DMS153 treated with DMSO at 0.1 percent for 48 hours (cell line): ENCODE measurements at regions not wholly inside any gene's neighbourhood (a gene's known extent, or its start where the extent isn't known, plus 50 kb on each side); places are given as distances from the start of the nearest gene placed in this dataset.

Experiments
- DNase-seq: peaks from one replicate; lab custom pipeline; 2025; ENCODE audit not compliant: unreplicated experiment; lab: John Stamatoyannopoulos, UW

DNA sequence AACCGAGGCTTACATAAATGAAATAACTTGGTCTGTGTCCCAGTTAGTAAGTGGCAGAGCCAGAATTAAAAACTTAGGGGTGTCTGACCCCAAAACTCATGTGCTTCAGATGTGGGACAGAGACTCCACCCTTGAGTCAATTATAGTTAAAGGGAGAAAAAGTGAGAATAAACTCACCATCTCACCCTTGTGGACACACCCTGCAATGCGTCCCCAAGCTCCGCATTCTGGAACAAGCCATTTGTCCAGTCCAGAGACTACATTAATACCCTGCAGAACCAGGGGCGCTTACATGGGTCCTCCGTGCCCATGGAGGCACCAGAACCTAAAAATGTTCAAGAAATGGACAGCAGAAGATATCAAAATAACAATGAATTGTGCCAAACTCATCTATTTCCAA lies 207.0 kb upstream of the ZNF507 start:
- DNase-seq, result no peak

DNA sequence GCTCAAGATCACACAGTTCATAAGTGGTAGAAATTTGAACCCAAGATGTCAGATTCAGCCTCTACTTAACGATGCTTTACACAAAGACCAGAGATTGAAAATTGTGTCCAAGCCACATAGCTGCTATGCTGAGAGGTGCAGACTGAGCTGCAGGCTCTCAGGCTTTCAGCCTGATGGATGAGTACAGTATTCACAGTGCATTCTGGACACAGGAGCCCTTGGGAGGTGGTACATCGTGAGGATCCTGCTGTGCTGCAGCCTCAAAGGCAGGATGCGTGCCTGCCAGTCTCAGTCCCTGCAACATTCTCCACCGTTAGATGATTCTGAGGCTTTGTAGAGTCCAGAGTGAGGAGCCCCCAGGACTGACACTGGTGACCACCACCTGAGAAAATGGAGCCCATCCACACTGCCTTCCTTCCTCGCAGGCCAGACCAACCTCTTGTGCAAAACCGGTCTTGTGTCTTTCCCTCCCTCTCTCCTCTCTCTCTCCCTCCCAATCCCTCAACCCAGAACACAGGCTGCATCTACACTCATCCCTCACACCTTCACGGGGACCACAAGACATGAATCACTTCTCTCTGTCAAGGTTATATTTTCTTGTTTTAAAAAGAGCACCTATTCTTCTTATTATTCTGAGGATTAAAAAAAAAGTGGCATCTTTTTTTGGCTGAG lies 203.4 kb upstream of the ZNF507 start:
- DNase-seq, result no peak

DNA sequence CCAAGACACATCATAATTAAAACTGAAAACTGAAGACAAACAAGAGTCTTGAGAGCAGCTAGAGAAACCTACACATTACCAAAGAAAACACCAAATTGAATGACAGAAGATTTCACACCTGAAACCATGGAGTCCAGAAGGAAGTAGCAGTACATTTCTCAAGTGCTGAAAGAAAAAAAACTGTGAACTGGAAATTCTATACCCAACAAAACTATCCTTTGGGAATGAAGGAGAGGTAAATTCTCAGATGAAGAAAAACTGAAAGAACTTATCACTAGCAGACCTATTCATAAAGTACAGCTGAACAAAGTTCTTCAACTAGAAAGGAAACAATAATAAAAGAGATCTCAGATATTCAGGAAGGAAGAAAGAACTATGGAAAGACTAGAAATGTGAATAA lies 198.7 kb upstream of the ZNF507 start:
- no peak for DNase-seq

DNA sequence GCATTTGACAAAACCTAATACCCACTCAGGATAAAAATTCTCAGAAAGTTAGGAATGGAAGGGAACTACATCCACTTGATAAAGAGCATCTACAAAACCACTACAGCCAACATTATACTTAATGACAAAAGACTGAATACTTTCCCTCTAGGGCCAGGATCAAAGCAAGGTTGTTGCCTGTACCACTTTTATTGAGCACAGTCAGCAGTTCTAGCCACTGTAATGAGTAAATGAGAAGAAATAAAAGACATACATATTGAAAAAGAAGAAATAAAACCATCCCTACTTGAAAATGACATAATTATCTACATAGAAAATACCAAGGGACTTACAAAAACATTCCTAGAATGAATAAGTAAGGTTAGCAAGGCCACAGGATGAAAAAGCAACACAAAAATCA lies 194.8 kb upstream of the ZNF507 start:
- no peak for DNase-seq

DNA sequence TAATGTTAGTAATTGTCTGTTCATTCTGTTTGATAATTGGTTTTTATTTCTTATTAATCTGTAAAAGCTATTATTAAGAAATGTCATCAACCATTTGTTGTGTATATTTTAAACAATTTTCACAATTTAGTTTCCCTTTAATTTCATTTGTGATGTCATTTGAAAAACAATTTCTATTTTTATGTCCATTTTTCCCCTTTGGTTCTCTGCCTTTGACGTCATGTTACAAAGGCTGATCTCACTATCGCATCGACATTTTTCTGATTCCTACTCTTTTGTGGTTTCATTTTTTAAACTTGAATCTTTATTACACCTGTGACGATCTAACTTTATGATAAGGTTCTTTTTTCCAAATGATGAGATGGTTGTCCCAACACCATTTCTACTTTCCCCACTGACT lies 191.0 kb upstream of the ZNF507 start:
- no peak for DNase-seq

DNA sequence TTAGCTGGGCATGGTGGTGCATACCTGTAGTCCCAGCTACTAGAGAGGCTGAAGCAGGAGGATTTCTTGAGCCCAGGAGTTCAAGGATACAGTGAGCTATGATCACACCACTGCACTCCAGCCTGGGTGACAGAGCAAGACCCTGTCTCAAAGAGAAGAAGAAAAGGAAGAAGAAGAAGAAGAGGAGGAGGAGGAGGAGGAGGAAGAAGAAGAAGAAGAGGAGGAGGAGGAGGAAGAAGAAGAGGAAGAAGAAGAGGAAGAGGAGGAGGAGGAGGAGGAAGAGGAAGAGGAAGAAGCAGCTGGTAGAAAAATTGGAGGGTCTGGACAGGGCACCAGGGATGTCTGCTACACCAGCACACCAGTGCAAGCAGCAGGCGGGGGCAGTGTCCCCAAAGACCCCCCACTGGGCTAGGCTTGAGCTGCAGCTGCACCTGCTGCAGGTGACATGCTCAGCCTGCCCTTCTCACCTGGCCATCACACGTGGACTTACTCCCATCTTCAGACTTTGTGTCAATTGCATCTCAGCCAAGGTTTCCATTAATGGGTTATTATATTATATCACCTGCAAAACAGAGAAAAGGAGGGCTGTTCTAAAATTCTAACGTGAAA lies 180.9 kb upstream of the ZNF507 start:
- DNase-seq, result no peak

DNA sequence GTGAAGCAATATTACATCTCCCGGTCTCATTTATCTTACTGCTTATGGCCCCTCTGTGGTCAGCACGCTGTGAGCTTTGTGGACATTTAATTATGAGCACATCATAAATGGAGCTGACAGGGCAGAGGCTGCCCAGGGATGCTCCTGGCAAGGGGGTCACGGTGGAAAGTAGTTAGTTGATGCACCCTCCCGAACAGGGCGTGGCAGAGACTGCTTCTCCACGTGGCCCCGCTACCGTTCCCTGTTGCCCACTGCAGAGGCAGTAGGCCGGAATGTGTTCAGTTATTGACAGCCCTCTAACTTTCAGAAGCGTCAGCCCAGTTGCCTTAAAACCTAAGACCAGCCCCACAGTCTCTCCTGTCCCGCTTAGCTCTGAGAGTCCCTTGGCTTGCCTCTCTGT lies 180.3 kb upstream of the ZNF507 start:
- DNase-seq, result no peak

DNA sequence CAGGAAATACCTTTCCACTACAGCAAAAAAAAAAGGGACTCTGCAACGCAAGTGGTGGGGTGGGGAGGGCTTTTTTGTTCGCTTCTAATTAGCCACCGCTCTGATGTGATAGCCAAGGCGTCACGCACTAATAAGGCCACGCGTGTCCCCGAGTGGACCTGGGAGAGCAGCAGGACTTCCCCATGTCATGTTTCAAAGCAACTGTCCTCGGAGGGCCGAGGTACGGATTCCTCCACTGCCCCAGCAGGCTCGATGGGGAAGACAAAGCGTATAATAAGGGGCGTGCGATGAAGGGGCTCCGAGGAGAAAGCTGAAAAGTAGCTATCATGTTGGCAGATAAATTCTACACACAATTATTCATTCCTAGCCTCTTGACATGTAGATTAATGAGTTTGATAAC lies 179.7 kb upstream of the ZNF507 start:
- no peak for DNase-seq

DNA sequence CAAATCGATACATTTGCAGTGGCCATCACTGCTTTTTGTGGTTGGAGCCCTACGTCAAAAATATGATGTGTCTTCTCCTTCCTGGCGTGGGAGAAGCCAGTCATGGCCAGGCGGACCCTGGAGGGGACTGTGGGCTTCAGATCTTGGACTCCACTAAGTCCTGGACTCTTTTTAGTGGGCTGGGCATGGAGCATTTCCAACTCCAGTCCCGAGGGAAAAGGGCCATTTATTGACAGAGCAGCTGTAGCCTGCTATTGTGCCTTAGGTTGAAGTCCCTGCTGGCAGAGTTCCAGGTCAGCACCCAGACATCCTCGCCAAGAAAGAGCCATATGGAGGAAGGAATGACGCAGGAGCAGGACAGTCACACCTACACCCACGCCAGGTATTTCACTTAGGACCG lies 179.2 kb upstream of the ZNF507 start:
- peak; percentile 7 for DNase-seq

DNA sequence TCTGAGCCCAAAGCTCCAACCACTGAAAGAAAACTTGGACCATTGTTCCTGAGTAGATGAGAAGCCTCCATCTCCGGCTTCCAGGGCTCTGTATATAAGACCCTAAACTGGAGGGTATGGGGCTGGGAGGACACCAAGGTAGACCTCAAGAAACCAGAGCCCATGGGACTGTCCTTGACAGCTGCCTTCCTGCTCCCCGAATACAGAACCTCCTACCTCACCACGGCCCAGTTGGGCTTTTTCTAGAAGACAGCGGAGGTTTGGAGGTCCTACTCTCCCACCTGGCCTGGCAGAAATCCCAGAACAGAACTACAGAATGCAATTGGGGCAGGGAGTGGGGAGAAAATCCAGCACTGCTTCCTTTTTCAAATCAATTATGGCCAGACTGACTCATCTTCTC lies 177.3 kb upstream of the ZNF507 start:
- no peak for DNase-seq

DNA sequence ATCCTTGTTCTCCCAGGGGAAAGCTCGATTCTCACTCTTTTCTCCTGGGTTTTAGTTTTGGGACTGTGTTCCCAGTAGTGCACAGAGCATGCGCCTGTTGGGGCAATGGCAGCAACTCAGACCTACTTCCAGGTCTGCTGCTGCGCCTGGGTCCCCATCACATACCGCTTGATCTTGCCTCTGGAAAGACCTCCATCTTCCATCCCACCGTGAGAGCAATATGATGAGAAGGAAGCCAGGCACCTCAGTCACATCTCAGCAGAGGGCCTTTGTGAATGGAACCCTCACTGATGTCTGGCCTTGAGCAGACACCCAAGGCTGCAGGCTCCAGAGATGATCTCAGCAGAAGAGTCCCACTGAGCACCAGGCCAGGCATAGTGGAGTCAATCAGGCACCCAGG lies 176.8 kb upstream of the ZNF507 start:
- no peak for DNase-seq

DNA sequence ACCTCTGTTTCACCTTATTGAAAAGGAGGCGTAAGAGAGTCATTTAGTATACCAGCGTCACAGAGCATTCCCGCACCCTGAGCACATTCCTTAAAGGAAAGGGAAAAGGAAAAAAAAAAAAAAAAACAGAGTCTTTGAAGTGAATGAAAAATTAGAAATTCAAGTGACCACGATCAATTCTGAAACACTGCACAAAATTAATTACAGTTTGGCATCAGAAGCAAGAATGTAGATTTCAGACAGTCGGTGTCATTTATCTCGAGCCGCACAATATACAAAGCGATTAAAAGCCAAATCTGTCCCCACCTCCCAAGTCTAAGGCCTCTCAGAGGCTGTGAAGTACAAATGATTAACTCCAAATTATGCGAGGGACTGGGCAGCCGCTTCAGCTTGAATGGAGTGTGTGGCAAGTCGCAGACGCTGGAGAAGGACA lies 173.7 kb upstream of the ZNF507 start:
- no peak for DNase-seq

DNA sequence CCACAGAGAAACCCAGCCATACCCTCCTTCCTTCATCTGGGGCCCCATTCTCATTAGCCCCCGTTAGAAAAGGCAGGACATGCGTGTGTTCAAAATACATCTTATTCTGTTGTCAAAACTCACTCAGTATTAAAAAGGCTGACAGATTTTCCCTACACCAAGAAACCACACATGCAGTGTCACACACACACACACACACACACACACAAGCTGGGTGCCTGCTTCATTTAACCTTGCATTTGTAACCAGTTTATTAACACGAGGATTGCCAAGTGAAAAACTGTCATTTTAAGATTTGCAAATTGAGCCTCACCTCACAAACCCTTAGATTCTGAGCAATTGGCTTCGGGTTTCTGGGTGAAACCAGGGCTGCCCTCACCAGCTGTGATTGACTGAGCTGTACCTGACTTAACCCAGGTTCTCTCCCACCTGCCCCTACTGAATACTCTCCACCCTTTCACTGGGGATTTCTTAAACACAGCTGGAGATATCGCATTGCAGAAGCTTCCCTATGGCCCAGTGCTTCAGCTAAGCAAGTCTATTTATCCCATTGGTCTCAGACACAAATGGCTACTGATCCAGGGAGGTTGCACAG lies 172.7 kb upstream of the ZNF507 start:
- no peak for DNase-seq

DNA sequence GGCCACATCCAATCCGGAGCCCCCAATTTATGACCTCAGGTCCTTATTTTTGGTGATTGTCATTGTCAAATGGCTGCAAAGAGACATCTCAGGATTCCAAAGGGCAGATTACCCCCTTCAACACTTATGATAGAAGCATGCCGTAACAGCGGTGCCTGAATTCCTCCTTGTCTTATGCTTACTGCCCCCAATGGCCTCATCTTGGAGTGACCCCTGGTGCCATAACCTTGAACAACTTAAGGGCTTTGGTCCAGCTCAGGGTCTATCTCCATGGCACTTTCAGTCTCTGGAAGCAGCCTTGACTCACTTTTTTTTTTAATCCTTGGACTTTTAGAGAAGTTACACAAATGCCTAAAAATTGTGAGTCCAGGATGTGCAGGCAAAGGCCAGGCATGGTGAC lies 171.6 kb upstream of the ZNF507 start:
- no peak for DNase-seq

DNA sequence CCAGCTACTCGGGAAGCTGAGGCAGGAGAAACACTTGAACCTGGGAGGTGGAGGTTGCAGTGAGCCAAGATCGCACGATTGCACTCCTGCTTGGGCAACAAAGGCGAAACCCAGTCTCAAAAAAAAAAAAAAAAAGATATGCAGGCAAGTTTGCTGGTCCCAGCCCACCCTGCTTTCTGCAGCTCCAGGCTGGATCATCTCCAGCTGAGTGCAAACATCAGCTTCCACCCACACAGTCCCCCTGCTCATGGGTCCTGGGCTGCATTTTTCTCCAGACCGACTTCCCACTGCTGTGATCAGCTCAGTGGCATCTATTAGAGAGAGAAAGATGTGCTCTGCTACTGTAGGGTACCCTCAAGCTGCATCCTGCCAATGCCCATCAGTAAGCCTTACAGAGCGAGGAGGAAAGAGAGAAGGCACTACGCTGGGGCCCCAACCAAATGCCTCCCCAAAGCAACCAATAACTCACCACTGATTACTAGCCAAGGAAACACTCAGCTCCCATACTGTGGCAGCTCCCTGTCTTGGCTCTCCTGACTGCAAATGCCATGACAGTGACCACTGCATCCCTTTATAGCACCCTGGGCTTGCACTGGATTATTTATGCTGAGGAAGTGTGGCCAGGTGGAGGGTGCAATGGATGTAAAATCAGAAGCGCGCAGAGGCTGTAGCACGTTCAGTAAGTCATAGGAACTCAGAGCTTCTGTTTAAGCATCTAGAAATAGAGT lies 170.9 kb upstream of the ZNF507 start:
- DNase-seq, result no peak

DNA sequence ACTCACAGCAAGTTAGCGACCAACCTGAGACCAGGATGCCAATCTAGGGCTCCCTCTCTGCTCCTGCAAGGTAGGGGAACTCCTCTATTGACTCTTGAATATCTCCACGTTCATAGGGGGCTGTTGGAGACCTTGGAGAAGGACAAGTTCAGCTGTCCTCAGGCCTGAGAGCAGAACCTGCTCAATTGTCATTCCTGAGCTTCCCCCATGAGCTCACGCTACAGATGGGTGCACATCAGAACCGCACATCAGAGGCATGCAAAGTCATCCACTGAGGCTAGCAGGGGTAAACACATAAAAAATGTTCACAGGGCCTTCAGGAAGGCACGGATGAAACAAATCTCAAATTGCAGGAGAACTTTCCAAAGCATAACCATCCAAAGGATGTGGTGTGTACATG lies 168.8 kb upstream of the ZNF507 start:
- no peak for DNase-seq

DNA sequence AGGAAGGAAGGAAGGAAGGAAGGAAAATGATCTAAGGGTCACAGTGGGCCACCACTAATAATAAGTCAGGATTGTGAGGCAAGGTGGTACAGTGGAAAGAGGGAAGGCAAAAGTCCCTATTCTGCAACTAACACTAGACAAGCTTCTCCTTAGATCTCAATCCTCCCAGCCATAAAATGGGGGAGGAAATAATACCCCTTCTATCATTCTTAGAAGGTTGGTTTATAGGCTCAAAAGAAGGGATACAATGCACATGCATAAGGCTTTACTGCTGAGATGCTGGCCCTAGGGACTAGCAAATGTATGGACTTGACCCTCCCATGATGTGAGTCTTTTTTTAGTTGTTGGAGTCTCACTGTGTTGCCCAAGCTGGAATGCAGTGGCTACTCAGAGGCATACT lies 167.7 kb upstream of the ZNF507 start:
- no peak for DNase-seq

DNA sequence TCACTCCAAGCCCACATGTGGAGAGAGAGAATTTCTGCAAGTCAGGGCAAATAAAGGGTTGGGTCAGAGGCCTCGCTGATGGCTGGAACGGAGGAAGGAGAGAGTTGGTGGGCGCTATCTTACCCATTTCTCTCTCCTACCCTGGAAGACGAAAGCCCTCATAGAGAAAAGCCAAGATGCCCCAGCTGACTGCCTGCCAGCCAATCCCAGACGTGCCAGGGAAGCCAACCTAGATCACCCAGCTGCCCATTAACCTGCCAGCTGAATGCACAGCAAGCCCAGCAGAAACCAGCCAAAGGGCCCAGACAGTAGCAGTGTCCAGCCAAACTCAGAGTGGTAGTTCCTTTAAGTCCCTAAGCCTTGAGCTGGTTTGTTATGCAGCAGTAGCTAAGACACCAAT lies 167.0 kb upstream of the ZNF507 start:
- no peak for DNase-seq

DNA sequence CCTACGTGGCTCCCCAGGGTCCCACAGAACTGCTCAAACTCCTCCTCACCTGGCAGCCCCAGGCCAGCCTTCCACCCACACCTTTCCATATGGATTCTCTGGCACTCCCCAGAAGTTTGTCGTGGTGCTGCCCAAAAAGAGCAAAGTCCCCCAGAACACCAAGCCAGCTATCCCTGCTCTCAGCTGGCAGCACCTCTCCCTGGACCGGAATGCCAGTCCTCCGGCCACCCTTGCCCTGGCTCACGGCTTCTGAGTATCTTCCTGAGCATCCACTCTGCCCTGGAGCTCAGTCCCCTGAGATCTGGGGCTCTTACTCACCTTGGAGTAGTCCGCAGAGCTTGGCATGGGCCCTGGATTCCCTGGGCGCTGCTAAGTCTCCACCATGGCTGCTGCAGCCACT lies 166.5 kb upstream of the ZNF507 start:
- DNase-seq, result no peak

DNA sequence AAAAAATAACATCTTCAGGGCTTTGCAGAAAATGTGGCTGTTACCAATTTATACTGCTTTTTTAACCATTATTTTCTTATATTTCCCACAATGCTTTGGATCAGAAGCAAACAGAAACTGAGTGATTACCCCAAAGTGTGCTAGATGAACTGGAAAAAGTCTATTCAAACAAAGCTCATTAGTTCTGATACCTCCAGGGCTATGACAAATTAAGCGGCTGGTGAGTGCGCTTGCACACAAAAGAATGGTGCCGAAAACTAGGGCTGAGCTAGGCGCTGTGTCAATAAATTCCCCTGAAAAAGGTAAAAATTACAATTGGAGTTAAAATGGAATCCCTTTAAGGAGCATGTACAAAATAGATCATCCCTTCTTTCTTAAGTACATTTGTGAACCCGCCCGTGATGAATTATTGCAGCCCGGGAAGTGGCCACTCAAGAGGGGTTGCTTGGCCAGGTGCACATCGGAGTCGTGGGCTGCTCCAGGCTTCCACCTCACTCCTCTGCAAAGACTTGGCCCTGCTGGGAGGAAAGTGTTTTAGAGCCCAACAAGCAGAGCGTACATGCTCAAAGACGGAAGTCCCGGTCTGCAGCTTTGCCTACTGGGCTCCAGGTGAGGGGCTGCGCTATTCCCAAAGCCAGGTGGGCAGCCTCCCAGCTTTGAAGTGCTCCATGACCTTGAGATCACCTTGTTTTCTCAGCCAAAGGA lies 164.0 kb upstream of the ZNF507 start:
- DNase-seq, result no peak

DNA sequence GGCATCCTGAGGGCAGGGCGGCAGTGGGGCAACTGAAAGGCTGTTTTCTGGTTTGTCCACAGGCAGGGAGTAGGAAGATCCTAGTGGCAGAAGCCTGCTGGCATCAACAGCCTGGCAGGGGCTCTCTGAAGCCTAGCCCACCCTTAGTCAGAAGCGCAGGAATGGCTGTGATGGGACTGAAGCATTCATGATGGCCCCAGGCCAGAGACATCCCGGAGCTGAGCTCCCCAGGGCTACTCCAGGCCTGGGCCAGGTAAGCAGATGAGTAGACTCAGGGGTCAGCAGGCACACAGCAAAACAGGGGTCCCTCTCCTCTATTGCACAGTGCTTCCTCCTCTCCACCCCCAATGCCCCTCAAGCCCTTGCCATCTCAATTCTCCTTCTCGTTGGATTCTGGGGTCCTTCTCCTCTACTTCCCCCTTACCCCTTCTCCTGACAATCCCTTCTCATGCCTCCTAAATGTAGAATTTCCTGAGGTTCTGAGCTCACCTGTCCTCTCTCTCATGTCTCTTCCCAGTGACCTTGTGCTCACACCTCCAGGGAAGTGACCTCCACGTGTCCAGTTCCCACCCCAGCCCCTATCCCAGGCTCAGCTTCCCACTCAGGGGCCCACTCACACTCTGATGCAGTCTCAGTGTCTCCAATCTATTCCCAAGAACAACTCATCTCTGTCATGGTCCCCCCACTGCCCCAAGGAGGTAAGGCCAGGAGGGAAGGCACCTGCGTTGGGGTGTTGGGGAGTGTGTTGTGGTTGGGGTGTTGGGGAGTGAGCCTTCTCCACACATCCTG lies 158.7 kb upstream of the ZNF507 start:
- no peak for DNase-seq
